Spleen (tissue), 7 donors: ENCODE measurements at regions not wholly inside any gene's neighbourhood (a gene's known extent, or its start where the extent isn't known, plus 50 kb on each side); places are given as distances from the start of the nearest gene placed in this dataset.

Source experiments
- CTCF ChIP-seq, 11 experiments: fragments of 200-600 bp in 7 of 11; fragments of 450-650 bp in 4 of 11; sonication (generic) in 4 of 11; IDR thresholded peaks in 8 of 11; conservative IDR thresholded peaks in 3 of 11; 1 replicate in 7 of 11; 2 replicates in 4 of 11; pipeline versions ENCODE4 v1.4.0 to v1.8.0; 2016 to 2021; ENCODE audit warnings: antibody characterized with exemption in 11 of 11, inconsistent platforms in 4 of 11, mild to moderate bottlenecking in 1 of 11
- POLR2A ChIP-seq, 3 donors: fragments of 450-650 bp; IDR thresholded peaks; one replicate each; pipeline ENCODE4 v1.5.1; 2017; ENCODE audit warnings: antibody characterized with exemption in 3 of 3, mild to moderate bottlenecking in 1 of 3
- donor health status: DM: no; HTN: no; CAD: no; lungs with moderate emphysema.
- donor health status: DM: no; HTN: no; CAD: no.
- donor health status: DM: no; HTN: no; CAD: no.

DNA sequence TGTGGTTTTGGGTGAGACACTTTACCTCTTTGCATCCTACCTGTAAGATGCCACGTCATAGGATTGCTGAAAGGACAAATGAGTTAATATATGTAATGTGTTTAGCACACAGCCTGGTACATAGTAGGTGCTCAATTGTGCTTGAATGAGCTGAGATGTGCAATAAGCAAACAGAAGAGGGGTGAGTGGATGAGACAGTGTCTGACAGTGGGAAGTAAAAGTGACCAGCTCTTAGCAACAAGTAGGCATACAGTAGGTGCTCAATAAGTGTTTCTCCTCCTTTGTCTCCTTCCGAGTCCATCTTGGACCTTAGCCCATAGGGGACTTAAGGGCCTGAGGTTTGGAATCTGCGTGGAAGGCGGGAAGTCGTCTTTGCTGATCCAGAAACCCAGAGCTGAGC is 104.7 kb downstream of the CEBPB start:
- no peak for TF ChIP-seq CTCF (IDR thresholded peaks at IDR 0.05 in 8 of 11, conservative IDR thresholded peaks at IDR 0.05 in 3 of 11)
- TF ChIP-seq POLR2A (IDR thresholded peaks at IDR 0.05): no peak
